Fibroblast of pulmonary artery (primary cell): ENCODE measurements at regions not wholly inside any gene's neighbourhood (a gene's known extent, or its start where the extent isn't known, plus 50 kb on each side); places are given as distances from the start of the nearest gene placed in this dataset.

Source experiments
- DNase-seq: peaks from one replicate; pipeline ENCODE4 v3.0.0-alpha.2; 2010; ENCODE audit warnings: low read depth
- H3K4me3 ChIP-seq: replicated peaks from 2 replicates; pipeline ENCODE4 v1.5.1; 2011; ENCODE audit warnings: low read depth, mild to moderate bottlenecking, control low read depth, low read length, moderate library complexity
- CTCF ChIP-seq: IDR thresholded peaks from 2 replicates; pipeline ENCODE4 v1.5.1; 2011; ENCODE audit warnings: mild to moderate bottlenecking, control low read depth, low read length, inconsistent platforms; ENCODE audit errors: missing control alignments

- DNase-seq: no peak
- H3K4me3 ChIP-seq: no peak overlapping the region
- TF ChIP-seq CTCF: no peak
Observed at GRCh38 chr15:69756440-69756839, 303.8 kb downstream of the RPLP1 start.

- no peak for DNase-seq
- no peak for TF ChIP-seq CTCF
- no peak overlapping the region for H3K4me3 ChIP-seq
Observed at GRCh38 chr15:69757186-69757585, 304.6 kb downstream of the RPLP1 start.

GRCh38 chr15:69758291-69758771 lies 305.7 kb downstream of the RPLP1 start:
- no peak for TF ChIP-seq CTCF
- no peak overlapping the region for H3K4me3 ChIP-seq
- DNase-seq: peak; percentile 56

GRCh38 chr15:69758810-69759790 lies 306.5 kb downstream of the RPLP1 start:
- DNase-seq: peak; percentile 74
- no peak for TF ChIP-seq CTCF
- H3K4me3 ChIP-seq: no peak overlapping the region

GRCh38 chr15:69760258-69760845 lies 307.7 kb downstream of the RPLP1 start:
- DNase-seq: peak; percentile 92
- H3K4me3 ChIP-seq: no peak overlapping the region
- no peak for TF ChIP-seq CTCF

- peak; percentile 99 for DNase-seq
- TF ChIP-seq CTCF: no peak
- no peak overlapping the region for H3K4me3 ChIP-seq
Observed at GRCh38 chr15:69760890-69761568, 308.4 kb downstream of the RPLP1 start.
